Calu3 (cell line): ENCODE measurements at regions not wholly inside any gene's neighbourhood (a gene's known extent, or its start where the extent isn't known, plus 50 kb on each side); places are given as distances from the start of the nearest gene placed in this dataset.

Experiments
- BruUV-seq: library from RNA; stranded (reverse); fragments of 400-500 nt; replicated peaks from 2 replicates; lab custom pipeline; 2021; lab: Mats Ljungman, UMichigan
- CTCF ChIA-PET: fragments of 300-600 bp; sonication (Branson Sonifier 250); formaldehyde crosslinking; loops from one replicate; lab custom pipeline; 2022; ENCODE audit warnings: antibody characterized with exemption; lab: Charles Lee
- DNase-seq: peaks from one replicate; pipeline ENCODE4 v3.0.0; 2022
- H3K27ac Mint-ChIP-seq: one replicate; pipeline ENCODE4 v1.8.0; 2022; ENCODE audit warnings: mixed read lengths; ENCODE audit not compliant: unreplicated experiment
- H3K27me3 Mint-ChIP-seq: one replicate; pipeline ENCODE4 v1.8.0; 2022; ENCODE audit warnings: mixed read lengths; ENCODE audit not compliant: unreplicated experiment
- H3K36me3 Mint-ChIP-seq: one replicate; pipeline ENCODE4 v1.8.0; 2022; ENCODE audit warnings: mild to moderate bottlenecking, moderate library complexity, mixed read lengths; ENCODE audit not compliant: insufficient read depth, unreplicated experiment
- H3K4me1 Mint-ChIP-seq: one replicate; pipeline ENCODE4 v1.8.0; 2022; ENCODE audit warnings: mild to moderate bottlenecking, low read depth, mixed read lengths; ENCODE audit not compliant: unreplicated experiment
- H3K4me3 Mint-ChIP-seq: one replicate; pipeline ENCODE4 v1.8.0; 2022; ENCODE audit warnings: mild to moderate bottlenecking, low read depth, moderate library complexity, mixed read lengths; ENCODE audit not compliant: unreplicated experiment
- H3K9me3 Mint-ChIP-seq: one replicate; pipeline ENCODE4 v1.8.0; 2022; ENCODE audit warnings: low read depth, mixed read lengths; ENCODE audit not compliant: unreplicated experiment
- CTCF ChIP-seq: fragments of 200-600 bp; IDR thresholded peaks from one replicate; pipeline ENCODE4 v1.8.0; 2022; ENCODE audit warnings: antibody characterized with exemption; ENCODE audit not compliant: unreplicated experiment
- intact Hi-C: fragments of 100-400 bp; cut with micrococcal nuclease; formaldehyde crosslinking; loops from one replicate; pipeline ENCODE4 v1.10.0; 2022; ENCODE audit not compliant: unreplicated experiment

GRCh38 chr17:33765871-33766270 lies 472.8 kb upstream of the ASIC2 start:
- Mint-ChIP-seq H3K36me3 (no peaks in the 10 kb centered on the region), H3K9me3 (no peaks in the 10 kb centered on the region), H3K4me3 (no peak overlapping the region), H3K27ac (no peak overlapping the region), H3K4me1 (no peaks in the 10 kb centered on the region), H3K27me3 (peaks cover 9% of the 10 kb centered on the region)
- CTCF ChIA-PET: no interaction called here
- no peak for TF ChIP-seq CTCF
- DNase-seq: no peak
- BruUV-seq: no TSS peak
- intact Hi-C loops: no loop called here

GRCh38 chr17:33766721-33767120 lies 473.6 kb upstream of the ASIC2 start:
- Mint-ChIP-seq H3K27me3 (peaks cover 16% of the 10 kb centered on the region), H3K9me3 (no peaks in the 10 kb centered on the region), H3K4me3 (no peak overlapping the region), H3K36me3 (no peaks in the 10 kb centered on the region), H3K4me1 (no peaks in the 10 kb centered on the region), H3K27ac (no peak overlapping the region)
- DNase-seq: no peak
- BruUV-seq: no TSS peak
- CTCF ChIA-PET: no interaction called here
- intact Hi-C loops: no loop called here
- TF ChIP-seq CTCF: no peak

- TF ChIP-seq CTCF: no peak
- intact Hi-C loops: no loop called here
- Mint-ChIP-seq H3K9me3 (no peaks in the 10 kb centered on the region), H3K36me3 (no peaks in the 10 kb centered on the region), H3K4me3 (no peak overlapping the region), H3K27ac (no peak overlapping the region), H3K27me3 (peaks cover 22% of the 10 kb centered on the region), H3K4me1 (no peaks in the 10 kb centered on the region)
- CTCF ChIA-PET: no interaction called here
- BruUV-seq: no TSS peak
- DNase-seq: no peak
Observed at GRCh38 chr17:33769066-33769465, 476.0 kb upstream of the ASIC2 start.

- Mint-ChIP-seq H3K36me3 (no peaks in the 10 kb centered on the region), H3K4me3 (no peak overlapping the region), H3K27me3 (peaks cover 60% of the 10 kb centered on the region), H3K4me1 (no peaks in the 10 kb centered on the region), H3K27ac (no peak overlapping the region), H3K9me3 (no peaks in the 10 kb centered on the region)
- CTCF ChIA-PET: no interaction called here
- no peak for TF ChIP-seq CTCF
- DNase-seq: no peak
- intact Hi-C loops: no loop called here
- no TSS peak for BruUV-seq
Observed at GRCh38 chr17:33776304-33776703, 478.8 kb upstream of the CCL2 start.
